ENCODE measurements at regions not wholly inside any gene's neighbourhood (a gene's known extent, or its start where the extent isn't known, plus 50 kb on each side); places are given as distances from the start of the nearest gene placed in this dataset.

GRCh38 chr3:168863561-168863960 lies 767.8 kb upstream of the GOLIM4 start:
- TF ChIP-seq CTCF (IDR thresholded peaks at IDR 0.05; ENCODE audit: insufficient read depth, low read length, poor library complexity, severe bottlenecking) (no peak), EZH2phosphoT487 (conservative IDR thresholded peaks at IDR 0.05; ENCODE audit: low read length) (no peak)
